ENCODE measurements at regions not wholly inside any gene's neighbourhood (a gene's known extent, or its start where the extent isn't known, plus 50 kb on each side); places are given as distances from the start of the nearest gene placed in this dataset.

DNA sequence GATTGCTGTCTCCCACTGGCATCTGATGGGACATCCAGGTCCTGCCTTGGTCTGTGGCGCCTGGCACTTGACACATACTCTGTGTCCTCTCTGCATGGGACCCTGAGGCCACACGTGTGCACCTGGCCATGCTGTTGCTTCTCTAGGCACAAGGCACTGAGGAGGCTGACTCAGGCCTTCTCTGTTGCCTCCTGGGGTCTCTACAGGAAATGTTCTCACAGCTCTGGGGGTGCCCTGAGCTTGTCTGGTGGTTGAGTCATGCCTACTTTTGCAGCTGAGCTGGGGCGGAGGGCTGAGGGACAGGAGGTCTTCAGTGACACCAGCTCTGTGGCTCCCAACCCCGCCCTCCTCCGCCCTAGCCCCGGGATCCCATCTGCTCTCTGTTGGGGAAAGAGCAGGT, 207.0 kb upstream of the HS6ST1 start:
- TF ChIP-seq, protein P1, sequence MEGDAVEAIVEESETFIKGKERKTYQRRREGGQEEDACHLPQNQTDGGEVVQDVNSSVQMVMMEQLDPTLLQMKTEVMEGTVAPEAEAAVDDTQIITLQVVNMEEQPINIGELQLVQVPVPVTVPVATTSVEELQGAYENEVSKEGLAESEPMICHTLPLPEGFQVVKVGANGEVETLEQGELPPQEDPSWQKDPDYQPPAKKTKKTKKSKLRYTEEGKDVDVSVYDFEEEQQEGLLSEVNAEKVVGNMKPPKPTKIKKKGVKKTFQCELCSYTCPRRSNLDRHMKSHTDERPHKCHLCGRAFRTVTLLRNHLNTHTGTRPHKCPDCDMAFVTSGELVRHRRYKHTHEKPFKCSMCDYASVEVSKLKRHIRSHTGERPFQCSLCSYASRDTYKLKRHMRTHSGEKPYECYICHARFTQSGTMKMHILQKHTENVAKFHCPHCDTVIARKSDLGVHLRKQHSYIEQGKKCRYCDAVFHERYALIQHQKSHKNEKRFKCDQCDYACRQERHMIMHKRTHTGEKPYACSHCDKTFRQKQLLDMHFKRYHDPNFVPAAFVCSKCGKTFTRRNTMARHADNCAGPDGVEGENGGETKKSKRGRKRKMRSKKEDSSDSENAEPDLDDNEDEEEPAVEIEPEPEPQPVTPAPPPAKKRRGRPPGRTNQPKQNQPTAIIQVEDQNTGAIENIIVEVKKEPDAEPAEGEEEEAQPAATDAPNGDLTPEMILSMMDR (IDR thresholded peaks at IDR 0.05; ENCODE audit: insufficient read depth, low read length, poor library complexity, severe bottlenecking) = no peak
- TF ChIP-seq EZH2phosphoT487 (conservative IDR thresholded peaks at IDR 0.05; ENCODE audit: low read length) = no peak
